ENCODE measurements at regions not wholly inside any gene's neighbourhood (a gene's known extent, or its start where the extent isn't known, plus 50 kb on each side); places are given as distances from the start of the nearest gene placed in this dataset.
A peak's percentile ranks its signal among the peaks of the same experiment; 100 is the strongest.

GRCh38 chr6:170223718-170224693, 66.9 kb downstream of the DLL1 start:
- TF ChIP-seq GATA2 (IDR thresholded peaks at IDR 0.05; ENCODE audit: low read depth, low read length) (peak; percentile 62; the same call in 1 of the 2 replicates), GATA3 (IDR thresholded peaks at IDR 0.05; ENCODE audit: low read depth, low read length) (no peak)

- TF ChIP-seq GATA3 (IDR thresholded peaks at IDR 0.05; ENCODE audit: low read depth, low read length) (no peak), GATA2 (IDR thresholded peaks at IDR 0.05; ENCODE audit: low read depth, low read length) (no peak)
Measured at GRCh38 chr6:170222498-170223471, 68.1 kb downstream of the DLL1 start.

GRCh38 chr6:170221753-170222400, 69.0 kb downstream of the DLL1 start:
- no peak for TF ChIP-seq GATA3 (IDR thresholded peaks at IDR 0.05; ENCODE audit: low read depth, low read length)
- TF ChIP-seq GATA2 (IDR thresholded peaks at IDR 0.05; ENCODE audit: low read depth, low read length) = no peak

GRCh38 chr6:170221052-170221752, 69.7 kb downstream of the DLL1 start:
- TF ChIP-seq GATA3 (IDR thresholded peaks at IDR 0.05; ENCODE audit: low read depth, low read length) (no peak), GATA2 (IDR thresholded peaks at IDR 0.05; ENCODE audit: low read depth, low read length) (no peak)

GRCh38 chr6:170212956-170213636, 77.8 kb downstream of the DLL1 start:
- no peak for TF ChIP-seq GATA3 (IDR thresholded peaks at IDR 0.05; ENCODE audit: low read depth, low read length)
- no peak for TF ChIP-seq GATA2 (IDR thresholded peaks at IDR 0.05; ENCODE audit: low read depth, low read length)

GRCh38 chr6:170212051-170212756, 78.7 kb downstream of the DLL1 start:
- TF ChIP-seq GATA3 (IDR thresholded peaks at IDR 0.05; ENCODE audit: low read depth, low read length) = no peak
- TF ChIP-seq GATA2 (IDR thresholded peaks at IDR 0.05; ENCODE audit: low read depth, low read length) = no peak

- TF ChIP-seq GATA3 (IDR thresholded peaks at IDR 0.05; ENCODE audit: low read depth, low read length) (no peak), GATA2 (IDR thresholded peaks at IDR 0.05; ENCODE audit: low read depth, low read length) (no peak)
Measured at GRCh38 chr6:170211404-170212025, 79.4 kb downstream of the DLL1 start.

DNA sequence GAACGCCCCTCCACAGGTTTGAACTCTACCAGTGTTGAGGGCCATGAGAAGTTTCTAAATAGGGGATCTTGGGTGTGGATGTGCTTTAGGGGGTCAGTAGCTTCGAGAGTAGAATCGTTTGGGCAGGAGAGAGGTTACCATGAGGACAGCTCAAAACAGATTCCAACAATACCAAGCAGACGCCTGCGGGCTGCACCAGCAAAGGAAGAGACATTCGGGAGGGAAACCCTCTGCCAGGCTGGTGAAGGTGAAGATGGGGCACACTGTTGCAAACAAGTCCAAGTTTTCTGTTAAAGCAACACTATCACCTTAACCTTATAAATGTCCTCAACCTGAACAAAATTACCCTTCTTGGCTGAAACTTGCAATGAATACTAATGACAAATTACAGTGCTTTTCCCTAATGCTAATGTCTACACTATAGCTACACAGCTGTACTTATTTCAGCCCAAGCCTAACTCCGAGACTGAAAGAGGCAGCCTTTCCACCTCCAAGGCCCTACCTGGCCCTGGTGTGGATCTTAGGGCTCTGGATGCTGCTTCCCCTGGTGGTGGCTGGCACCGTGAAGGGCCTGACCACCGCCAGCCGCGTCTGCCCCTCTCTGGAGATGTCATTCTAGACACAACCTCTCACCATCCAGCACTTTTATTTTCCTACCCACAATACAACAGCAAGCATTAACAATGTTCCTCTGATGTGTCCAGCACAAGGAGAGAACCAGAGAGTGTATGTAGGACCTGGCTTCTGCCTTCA, 80.1 kb downstream of the DLL1 start:
- TF ChIP-seq GATA3 (IDR thresholded peaks at IDR 0.05; ENCODE audit: low read depth, low read length) (no peak), GATA2 (IDR thresholded peaks at IDR 0.05; ENCODE audit: low read depth, low read length) (no peak)

DNA sequence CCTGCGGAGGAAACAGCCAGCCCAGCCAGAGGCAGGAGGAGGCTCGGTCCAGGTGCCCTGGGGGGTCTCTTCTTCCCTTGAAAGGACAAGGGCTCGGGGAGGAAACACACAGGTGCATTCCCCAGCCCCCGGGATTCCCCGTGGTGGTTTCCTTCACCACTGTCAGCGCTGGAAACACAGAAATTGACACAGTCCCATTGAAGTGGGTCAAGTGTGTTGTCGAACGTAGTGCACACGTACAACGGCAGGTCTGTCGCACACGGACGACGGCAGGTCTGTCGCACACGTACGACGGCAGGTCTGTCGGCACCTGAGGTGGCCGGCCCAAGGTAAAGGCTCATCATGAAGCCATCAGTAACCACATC, 80.9 kb downstream of the DLL1 start:
- TF ChIP-seq GATA2 (IDR thresholded peaks at IDR 0.05; ENCODE audit: low read depth, low read length) (no peak), GATA3 (IDR thresholded peaks at IDR 0.05; ENCODE audit: low read depth, low read length) (no peak)

- TF ChIP-seq GATA3 (IDR thresholded peaks at IDR 0.05; ENCODE audit: low read depth, low read length) (no peak), GATA2 (IDR thresholded peaks at IDR 0.05; ENCODE audit: low read depth, low read length) (no peak)
Measured at GRCh38 chr6:170209354-170210025, 81.4 kb downstream of the DLL1 start.
